ENCODE measurements at regions not wholly inside any gene's neighbourhood (a gene's known extent, or its start where the extent isn't known, plus 50 kb on each side); places are given as distances from the start of the nearest gene placed in this dataset.
"Not testable (repeated sequence)": the region's sequence is repeated elsewhere in the genome, so short reads cannot be mapped to it uniquely, and the experiment has no call there.

- H3K9ac ChIP-seq (ENCODE audit: low read length), result no peak overlapping the region
- no peaks in the 10 kb centered on the region for H3K27me3 ChIP-seq (ENCODE audit: control insufficient read depth, insufficient read depth, low read length)
- H3K4me1 ChIP-seq (ENCODE audit: control insufficient read depth, insufficient read depth, low read length), result peaks cover 13% of the 10 kb centered on the region; the same call in 1 of the 2 replicates
- no peaks in the 10 kb centered on the region for H3K36me3 ChIP-seq (ENCODE audit: control insufficient read depth, insufficient read depth, low read length)
- H3K9me3 ChIP-seq (ENCODE audit: control insufficient read depth, insufficient read depth, low read depth, low read length), result no peaks in the 10 kb centered on the region
- H3K27ac ChIP-seq (ENCODE audit: low read depth, low read length), result no peak overlapping the region
- H3K4me3 ChIP-seq (ENCODE audit: low read depth, low read length), result no peak overlapping the region
Measured at GRCh38 chr20:24840121-24840713, 108.9 kb upstream of the CST7 start.

- no peak overlapping the region for H3K4me3 ChIP-seq (ENCODE audit: low read depth, low read length)
- H3K9me3 ChIP-seq (ENCODE audit: control insufficient read depth, insufficient read depth, low read depth, low read length), result no peaks in the 10 kb centered on the region
- H3K36me3 ChIP-seq (ENCODE audit: control insufficient read depth, insufficient read depth, low read length), result no peaks in the 10 kb centered on the region
- no peak overlapping the region for H3K9ac ChIP-seq (ENCODE audit: low read length)
- no peak overlapping the region for H3K27ac ChIP-seq (ENCODE audit: low read depth, low read length)
- H3K27me3 ChIP-seq (ENCODE audit: control insufficient read depth, insufficient read depth, low read length), result no peaks in the 10 kb centered on the region
- peaks cover 11% of the 10 kb centered on the region; the same call in 1 of the 2 replicates for H3K4me1 ChIP-seq (ENCODE audit: control insufficient read depth, insufficient read depth, low read length)
Measured at GRCh38 chr20:24842274-24842917, 106.7 kb upstream of the CST7 start.

- no peaks in the 10 kb centered on the region for H3K9me3 ChIP-seq (ENCODE audit: control insufficient read depth, insufficient read depth, low read depth, low read length)
- no peak overlapping the region for H3K9ac ChIP-seq (ENCODE audit: low read length)
- H3K4me3 ChIP-seq (ENCODE audit: low read depth, low read length), result no peak overlapping the region
- H3K36me3 ChIP-seq (ENCODE audit: control insufficient read depth, insufficient read depth, low read length), result no peaks in the 10 kb centered on the region
- H3K4me1 ChIP-seq (ENCODE audit: control insufficient read depth, insufficient read depth, low read length), result peaks cover 8% of the 10 kb centered on the region; the same call in 1 of the 2 replicates
- no peaks in the 10 kb centered on the region for H3K27me3 ChIP-seq (ENCODE audit: control insufficient read depth, insufficient read depth, low read length)
- no peak overlapping the region for H3K27ac ChIP-seq (ENCODE audit: low read depth, low read length)
Measured at GRCh38 chr20:24842918-24843715, 106.0 kb upstream of the CST7 start.

GRCh38 chr20:24850176-24850575 is 98.9 kb upstream of the CST7 start:
- Histone ChIP-seq H3K4me3 (ENCODE audit: low read depth, low read length) (no peak overlapping the region), H3K9me3 (ENCODE audit: control insufficient read depth, insufficient read depth, low read depth, low read length) (peaks cover 15% of the 10 kb centered on the region), H3K4me1 (ENCODE audit: control insufficient read depth, insufficient read depth, low read length) (no peaks in the 10 kb centered on the region), H3K27me3 (ENCODE audit: control insufficient read depth, insufficient read depth, low read length) (no peaks in the 10 kb centered on the region), H3K36me3 (ENCODE audit: control insufficient read depth, insufficient read depth, low read length) (no peaks in the 10 kb centered on the region), H3K27ac (ENCODE audit: low read depth, low read length) (no peak overlapping the region), H3K9ac (ENCODE audit: low read length) (no peak overlapping the region)

GRCh38 chr20:24851346-24852019 is 97.6 kb upstream of the CST7 start:
- H3K4me3 ChIP-seq (ENCODE audit: low read depth, low read length), result no peak overlapping the region
- no peak overlapping the region for H3K27ac ChIP-seq (ENCODE audit: low read depth, low read length)
- H3K27me3 ChIP-seq (ENCODE audit: control insufficient read depth, insufficient read depth, low read length), result no peaks in the 10 kb centered on the region
- H3K36me3 ChIP-seq (ENCODE audit: control insufficient read depth, insufficient read depth, low read length), result no peaks in the 10 kb centered on the region
- H3K9ac ChIP-seq (ENCODE audit: low read length), result no peak overlapping the region
- H3K9me3 ChIP-seq (ENCODE audit: control insufficient read depth, insufficient read depth, low read depth, low read length), result peaks cover 24% of the 10 kb centered on the region
- no peaks in the 10 kb centered on the region for H3K4me1 ChIP-seq (ENCODE audit: control insufficient read depth, insufficient read depth, low read length)

- H3K9ac ChIP-seq (ENCODE audit: low read length), result no peak overlapping the region
- H3K36me3 ChIP-seq (ENCODE audit: control insufficient read depth, insufficient read depth, low read length), result no peaks in the 10 kb centered on the region
- H3K27ac ChIP-seq (ENCODE audit: low read depth, low read length), result no peak overlapping the region
- no peaks in the 10 kb centered on the region for H3K4me1 ChIP-seq (ENCODE audit: control insufficient read depth, insufficient read depth, low read length)
- no peaks in the 10 kb centered on the region for H3K27me3 ChIP-seq (ENCODE audit: control insufficient read depth, insufficient read depth, low read length)
- H3K4me3 ChIP-seq (ENCODE audit: low read depth, low read length), result no peak overlapping the region
- peaks cover 45% of the 10 kb centered on the region for H3K9me3 ChIP-seq (ENCODE audit: control insufficient read depth, insufficient read depth, low read depth, low read length)
Measured at GRCh38 chr20:24853916-24854315, 95.2 kb upstream of the CST7 start.

- Histone ChIP-seq H3K9me3 (ENCODE audit: control insufficient read depth, insufficient read depth, low read depth, low read length) (peaks cover 51% of the 10 kb centered on the region), H3K4me1 (ENCODE audit: control insufficient read depth, insufficient read depth, low read length) (no peaks in the 10 kb centered on the region), H3K36me3 (ENCODE audit: control insufficient read depth, insufficient read depth, low read length) (no peaks in the 10 kb centered on the region), H3K9ac (ENCODE audit: low read length) (no peak overlapping the region), H3K27ac (ENCODE audit: low read depth, low read length) (no peak overlapping the region), H3K27me3 (ENCODE audit: control insufficient read depth, insufficient read depth, low read length) (no peaks in the 10 kb centered on the region; the same call in 1 of the 2 replicates), H3K4me3 (ENCODE audit: low read depth, low read length) (no peak overlapping the region)
Measured at GRCh38 chr20:24855848-24856247, 93.2 kb upstream of the CST7 start.

- H3K4me3 ChIP-seq (ENCODE audit: low read depth, low read length); H3K4me1 ChIP-seq (ENCODE audit: control insufficient read depth, insufficient read depth, low read length); H3K9ac ChIP-seq (ENCODE audit: low read length); H3K27ac ChIP-seq (ENCODE audit: low read depth, low read length); H3K27me3 ChIP-seq (ENCODE audit: control insufficient read depth, insufficient read depth, low read length); H3K36me3 ChIP-seq (ENCODE audit: control insufficient read depth, insufficient read depth, low read length): not testable (repeated sequence)
- H3K9me3 ChIP-seq (ENCODE audit: control insufficient read depth, insufficient read depth, low read depth, low read length), result peaks cover 57% of the 10 kb centered on the region
Measured at GRCh38 chr20:24858500-24858899, 90.6 kb upstream of the CST7 start.

GRCh38 chr20:24859539-24859938 is 89.5 kb upstream of the CST7 start:
- H3K27ac ChIP-seq (ENCODE audit: low read depth, low read length), result no peak overlapping the region
- H3K9ac ChIP-seq (ENCODE audit: low read length), result no peak overlapping the region
- no peak overlapping the region for H3K4me3 ChIP-seq (ENCODE audit: low read depth, low read length)
- peaks cover 54% of the 10 kb centered on the region for H3K9me3 ChIP-seq (ENCODE audit: control insufficient read depth, insufficient read depth, low read depth, low read length)
- no peaks in the 10 kb centered on the region; the same call in 1 of the 2 replicates for H3K27me3 ChIP-seq (ENCODE audit: control insufficient read depth, insufficient read depth, low read length)
- H3K36me3 ChIP-seq (ENCODE audit: control insufficient read depth, insufficient read depth, low read length), result no peaks in the 10 kb centered on the region
- no peaks in the 10 kb centered on the region for H3K4me1 ChIP-seq (ENCODE audit: control insufficient read depth, insufficient read depth, low read length)

GRCh38 chr20:24862186-24862585 is 86.9 kb upstream of the CST7 start:
- H3K4me1 ChIP-seq (ENCODE audit: control insufficient read depth, insufficient read depth, low read length), result no peaks in the 10 kb centered on the region
- H3K9me3 ChIP-seq (ENCODE audit: control insufficient read depth, insufficient read depth, low read depth, low read length), result peaks cover 53% of the 10 kb centered on the region
- H3K36me3 ChIP-seq (ENCODE audit: control insufficient read depth, insufficient read depth, low read length), result no peaks in the 10 kb centered on the region
- H3K27me3 ChIP-seq (ENCODE audit: control insufficient read depth, insufficient read depth, low read length), result no peaks in the 10 kb centered on the region; the same call in 1 of the 2 replicates
- H3K4me3 ChIP-seq (ENCODE audit: low read depth, low read length), result no peak overlapping the region
- no peak overlapping the region for H3K27ac ChIP-seq (ENCODE audit: low read depth, low read length)
- H3K9ac ChIP-seq (ENCODE audit: low read length), result no peak overlapping the region

All from HUES6 (cell line).